CD14-positive monocyte (primary cell): ENCODE measurements at regions not wholly inside any gene's neighbourhood (a gene's known extent, or its start where the extent isn't known, plus 50 kb on each side); places are given as distances from the start of the nearest gene placed in this dataset.

ENCODE experiments used
- DNase-seq, 3 donors: peaks; one replicate each; pipeline ENCODE4 v3.0.0-alpha.2; 2011 to 2022
- H2AFZ ChIP-seq: 2 replicates; pipeline ENCODE4 v1.6.0; 2012; ENCODE audit warnings: mild to moderate bottlenecking, low read depth, low read length, inconsistent platforms; ENCODE audit not compliant: insufficient read depth, poor library complexity, severe bottlenecking
- H3K27ac ChIP-seq, 2 donors: 1 replicate in 1 of 2; 2 replicates in 1 of 2; pipeline ENCODE4 v1.5.1; 2012 to 2013; ENCODE audit warnings: low read length in 2 of 2, control low read depth in 1 of 2, inconsistent platforms in 1 of 2, low read depth in 1 of 2, mild to moderate bottlenecking in 1 of 2
- H3K27me3 ChIP-seq, 2 donors: one replicate each; pipeline versions ENCODE4 v1.6.0 to v1.6.1; 2011 to 2013; ENCODE audit warnings: low read length in 2 of 2; ENCODE audit not compliant: control insufficient read depth in 2 of 2, insufficient read depth in 2 of 2
- H3K36me3 ChIP-seq, 2 donors: replicated peaks in 1 of 2; 1 replicate in 1 of 2; 2 replicates in 1 of 2; pipeline versions ENCODE4 v1.5.1 to v1.6.1; 2012 to 2013; ENCODE audit warnings: low read length in 2 of 2, control low read depth in 1 of 2, inconsistent platforms in 1 of 2, mild to moderate bottlenecking in 1 of 2; ENCODE audit not compliant: insufficient read depth in 2 of 2, control insufficient read depth in 1 of 2
- H3K4me1 ChIP-seq, 2 donors: 1 replicate in 1 of 2; 2 replicates in 1 of 2; pipeline versions ENCODE4 v1.5.1 to v1.6.1; 2012 to 2013; ENCODE audit warnings: low read length in 2 of 2, control low read depth in 1 of 2, inconsistent platforms in 1 of 2, mild to moderate bottlenecking in 1 of 2, moderate library complexity in 1 of 2; ENCODE audit not compliant: insufficient read depth in 2 of 2, control insufficient read depth in 1 of 2
- H3K4me2 ChIP-seq: replicated peaks from 2 replicates; pipeline ENCODE3; 2012; ENCODE audit warnings: low read length, moderate library complexity, mild to moderate bottlenecking; ENCODE audit not compliant: poor library complexity, severe bottlenecking; ENCODE audit errors: extremely low read depth
- H3K4me3 ChIP-seq, 3 experiments: fragments of 200-600 bp in 1 of 3; sonication (generic) in 1 of 3; replicated peaks in 1 of 3; 1 replicate in 2 of 3; 2 replicates in 1 of 3; pipeline ENCODE4 v1.5.1; 2011 to 2013; ENCODE audit warnings: low read length in 3 of 3, mild to moderate bottlenecking in 3 of 3, control low read depth in 2 of 3, low read depth in 2 of 3, inconsistent platforms in 1 of 3, moderate library complexity in 1 of 3
- H3K79me2 ChIP-seq: 2 replicates; pipeline ENCODE4 v1.6.0; 2012; ENCODE audit warnings: mild to moderate bottlenecking, control low read depth, inconsistent platforms, low read length, moderate library complexity; ENCODE audit not compliant: insufficient read depth
- H3K9ac ChIP-seq: 2 replicates; pipeline ENCODE4 v1.6.0; 2017; ENCODE audit warnings: low read length, mild to moderate bottlenecking; ENCODE audit not compliant: insufficient read depth, poor library complexity, severe bottlenecking
- H3K9me3 ChIP-seq, 2 donors: replicated peaks in 1 of 2; 1 replicate in 1 of 2; 2 replicates in 1 of 2; pipeline versions ENCODE4 v1.5.1 to v1.6.1; 2012 to 2013; ENCODE audit warnings: low read length in 2 of 2, control low read depth in 1 of 2; ENCODE audit not compliant: control insufficient read depth in 1 of 2, insufficient read depth in 1 of 2
- H4K20me1 ChIP-seq: 2 replicates; pipeline ENCODE4 v1.6.0; 2012; ENCODE audit warnings: mild to moderate bottlenecking, low read length, control low read depth, moderate library complexity; ENCODE audit not compliant: insufficient read depth
- H3K27ac Mint-ChIP-seq, 7 donors: one replicate each; pipeline ENCODE4 v1.8.0; 2020; ENCODE audit warnings: mild to moderate bottlenecking in 7 of 7, mixed read lengths in 7 of 7, moderate library complexity in 6 of 7, inconsistent platforms in 2 of 7
- H3K27me3 Mint-ChIP-seq, 3 donors: one replicate each; pipeline ENCODE4 v1.8.0; 2021 to 2022; ENCODE audit warnings: low read depth in 3 of 3, mild to moderate bottlenecking in 3 of 3, mixed read lengths in 3 of 3, moderate library complexity in 3 of 3, inconsistent platforms in 1 of 3
- H3K36me3 Mint-ChIP-seq, 2 donors: one replicate each; pipeline ENCODE4 v1.8.0; 2020; ENCODE audit warnings: mixed read lengths in 2 of 2, inconsistent platforms in 1 of 2, mild to moderate bottlenecking in 1 of 2
- H3K4me1 Mint-ChIP-seq: one replicate; pipeline ENCODE4 v1.8.0; 2020; ENCODE audit warnings: mild to moderate bottlenecking, mixed read lengths
- H3K4me3 Mint-ChIP-seq, 2 donors: one replicate each; pipeline ENCODE4 v1.8.0; 2020; ENCODE audit warnings: mild to moderate bottlenecking in 2 of 2, mixed read lengths in 2 of 2, moderate library complexity in 1 of 2
- H3K9me3 Mint-ChIP-seq, 7 donors: one replicate each; pipeline ENCODE4 v1.8.0; 2020 to 2022; ENCODE audit warnings: mixed read lengths in 7 of 7, mild to moderate bottlenecking in 6 of 7, moderate library complexity in 6 of 7, inconsistent platforms in 2 of 7
- WGBS: methylation state at CpG from one replicate; pipeline ENCODE4 v1.1.5; 2013; ENCODE audit warnings: missing lambda C conversion rate; ENCODE audit not compliant: insufficient coverage; 5-methylcytosine and 5-hydroxymethylcytosine counted together
- intact Hi-C, 2 donors: fragments of 100-400 bp; cut with micrococcal nuclease; formaldehyde crosslinking; loops; one replicate each; pipeline versions ENCODE4 v1.15.0 to v1.15.1; 2023
- TF ChIP-seq, protein P1 (sequence below): fragments of 200-600 bp; IDR thresholded peaks from one replicate; pipeline ENCODE4 v1.8.0; 2022; ENCODE audit warnings: antibody characterized with exemption, mild to moderate bottlenecking

DNA sequence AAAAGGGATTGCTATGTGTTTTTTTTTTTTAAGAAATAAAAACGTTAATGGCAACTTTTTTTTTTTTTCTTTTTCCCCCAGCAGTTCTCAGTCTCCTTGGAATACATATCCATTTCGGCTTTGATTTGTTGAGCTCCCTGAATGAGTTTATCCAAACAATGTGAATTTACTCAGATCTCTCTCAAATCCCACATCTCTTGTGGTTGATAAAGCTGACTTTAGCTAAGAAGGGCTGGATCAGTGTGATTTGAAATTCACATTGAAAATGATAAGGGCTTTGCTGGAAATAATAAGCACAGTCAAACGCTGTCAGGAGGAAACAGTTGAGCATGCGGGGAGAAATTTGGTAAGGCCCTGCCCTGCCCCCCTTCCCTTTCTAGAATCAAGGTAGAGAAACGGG, 74.1 kb upstream of the IRX3 start:
- Mint-ChIP-seq H3K27ac (no peak overlapping the region), H3K4me3 (no peak overlapping the region), H3K36me3 (no peaks in the 10 kb centered on the region), H3K27me3 (peaks cover 27 to 60% (median 33%) of the 10 kb centered on the region in 3 donors), H3K4me1 (no peaks in the 10 kb centered on the region), H3K9me3 (peaks cover 0 to 5% (median 2%) of the 10 kb centered on the region in 7 donors)
- Histone ChIP-seq H3K4me3 (no peak overlapping the region), H3K27ac (no peak overlapping the region), H3K36me3 (no peaks in the 10 kb centered on the region), H3K27me3 (peaks cover 20 to 52% of the 10 kb centered on the region in 2 donors), H3K4me2 (no peak overlapping the region), H2AFZ (no peak overlapping the region), H3K4me1 (no peaks in the 10 kb centered on the region), H3K9ac (no peak overlapping the region), H3K9me3 (no peaks in the 10 kb centered on the region), H3K79me2 (no peaks in the 10 kb centered on the region), H4K20me1 (no peaks in the 10 kb centered on the region)
- intact Hi-C loops = no loop called here
- TF ChIP-seq, protein P1, sequence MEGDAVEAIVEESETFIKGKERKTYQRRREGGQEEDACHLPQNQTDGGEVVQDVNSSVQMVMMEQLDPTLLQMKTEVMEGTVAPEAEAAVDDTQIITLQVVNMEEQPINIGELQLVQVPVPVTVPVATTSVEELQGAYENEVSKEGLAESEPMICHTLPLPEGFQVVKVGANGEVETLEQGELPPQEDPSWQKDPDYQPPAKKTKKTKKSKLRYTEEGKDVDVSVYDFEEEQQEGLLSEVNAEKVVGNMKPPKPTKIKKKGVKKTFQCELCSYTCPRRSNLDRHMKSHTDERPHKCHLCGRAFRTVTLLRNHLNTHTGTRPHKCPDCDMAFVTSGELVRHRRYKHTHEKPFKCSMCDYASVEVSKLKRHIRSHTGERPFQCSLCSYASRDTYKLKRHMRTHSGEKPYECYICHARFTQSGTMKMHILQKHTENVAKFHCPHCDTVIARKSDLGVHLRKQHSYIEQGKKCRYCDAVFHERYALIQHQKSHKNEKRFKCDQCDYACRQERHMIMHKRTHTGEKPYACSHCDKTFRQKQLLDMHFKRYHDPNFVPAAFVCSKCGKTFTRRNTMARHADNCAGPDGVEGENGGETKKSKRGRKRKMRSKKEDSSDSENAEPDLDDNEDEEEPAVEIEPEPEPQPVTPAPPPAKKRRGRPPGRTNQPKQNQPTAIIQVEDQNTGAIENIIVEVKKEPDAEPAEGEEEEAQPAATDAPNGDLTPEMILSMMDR = no peak
- no peak for DNase-seq
- WGBS = 0% methylated on average over 1 of the region's 5 CpGs

DNA sequence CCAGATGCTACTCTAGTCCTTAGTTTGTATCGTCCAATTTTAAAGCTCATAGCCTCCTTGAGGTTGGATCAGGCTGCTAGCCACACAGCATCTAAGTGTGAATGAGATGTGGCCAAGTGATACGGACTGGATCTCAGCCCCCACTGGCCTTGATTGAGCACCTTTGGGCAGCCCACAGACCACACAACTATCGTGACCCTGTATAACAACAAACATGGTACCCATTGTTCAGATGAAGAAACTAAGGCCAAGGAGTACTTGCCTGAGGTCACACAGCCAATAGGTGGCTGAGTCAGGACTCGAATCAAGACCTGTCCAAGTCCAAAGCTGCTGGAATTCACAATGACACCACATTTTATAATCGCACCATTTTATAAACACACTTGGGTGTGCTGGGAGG, 73.0 kb upstream of the IRX3 start:
- no peak overlapping the region for H3K4me3 Mint-ChIP-seq
- intact Hi-C loops = no loop called here
- no peak overlapping the region for H3K27ac ChIP-seq
- H3K79me2 ChIP-seq = no peaks in the 10 kb centered on the region
- peaks cover 0 to 8% (median 3%) of the 10 kb centered on the region in 7 donors for H3K9me3 Mint-ChIP-seq
- no peaks in the 10 kb centered on the region for H3K9me3 ChIP-seq
- H3K36me3 ChIP-seq = no peaks in the 10 kb centered on the region
- no peak overlapping the region for H2AFZ ChIP-seq
- TF ChIP-seq, protein P1 = no peak
- no peaks in the 10 kb centered on the region for H3K4me1 Mint-ChIP-seq
- no peak overlapping the region for H3K27ac Mint-ChIP-seq
- H3K4me1 ChIP-seq = no peaks in the 10 kb centered on the region
- no peak overlapping the region for H3K9ac ChIP-seq
- peaks cover 27 to 56% (median 30%) of the 10 kb centered on the region in 3 donors for H3K27me3 Mint-ChIP-seq
- H3K36me3 Mint-ChIP-seq = no peaks in the 10 kb centered on the region
- no peaks in the 10 kb centered on the region for H4K20me1 ChIP-seq
- WGBS = no CpG with 5 or more reads among the region's 5 CpGs
- no peak overlapping the region for H3K4me3 ChIP-seq
- H3K27me3 ChIP-seq = peaks cover 20 to 45% of the 10 kb centered on the region in 2 donors
- H3K4me2 ChIP-seq = no peak overlapping the region
- no peak for DNase-seq
